ENCODE measurements at regions not wholly inside any gene's neighbourhood (a gene's known extent, or its start where the extent isn't known, plus 50 kb on each side); places are given as distances from the start of the nearest gene placed in this dataset.

DNA sequence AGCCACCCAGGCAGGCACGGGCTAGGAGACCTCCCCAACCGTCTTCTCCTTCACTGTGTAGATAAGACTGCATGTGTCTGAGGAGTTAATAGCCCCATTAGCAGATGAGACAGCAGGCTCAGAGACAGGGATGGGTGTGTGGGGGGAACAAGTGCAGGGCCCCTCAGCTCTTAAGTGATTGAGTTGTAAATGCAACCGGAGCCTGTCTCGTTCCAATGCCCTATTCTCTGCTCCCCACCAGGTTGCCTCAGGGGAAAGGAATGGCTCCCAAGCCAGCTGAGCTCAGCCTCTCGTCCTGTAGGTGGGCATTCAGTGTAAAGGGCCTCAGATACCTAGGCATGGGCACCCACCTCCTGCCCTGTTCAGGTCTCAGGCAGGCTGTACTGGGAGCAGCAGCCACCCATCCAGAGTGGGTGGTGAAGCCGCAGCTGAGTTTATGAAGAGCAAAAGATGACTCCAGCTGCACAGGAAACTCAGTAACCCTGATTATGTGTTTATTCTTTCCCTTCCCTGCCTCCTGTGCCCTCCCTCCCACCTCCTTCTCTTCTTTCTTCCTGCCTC lies 87.3 kb downstream of the PJA1 start:
- TF ChIP-seq, protein P1, sequence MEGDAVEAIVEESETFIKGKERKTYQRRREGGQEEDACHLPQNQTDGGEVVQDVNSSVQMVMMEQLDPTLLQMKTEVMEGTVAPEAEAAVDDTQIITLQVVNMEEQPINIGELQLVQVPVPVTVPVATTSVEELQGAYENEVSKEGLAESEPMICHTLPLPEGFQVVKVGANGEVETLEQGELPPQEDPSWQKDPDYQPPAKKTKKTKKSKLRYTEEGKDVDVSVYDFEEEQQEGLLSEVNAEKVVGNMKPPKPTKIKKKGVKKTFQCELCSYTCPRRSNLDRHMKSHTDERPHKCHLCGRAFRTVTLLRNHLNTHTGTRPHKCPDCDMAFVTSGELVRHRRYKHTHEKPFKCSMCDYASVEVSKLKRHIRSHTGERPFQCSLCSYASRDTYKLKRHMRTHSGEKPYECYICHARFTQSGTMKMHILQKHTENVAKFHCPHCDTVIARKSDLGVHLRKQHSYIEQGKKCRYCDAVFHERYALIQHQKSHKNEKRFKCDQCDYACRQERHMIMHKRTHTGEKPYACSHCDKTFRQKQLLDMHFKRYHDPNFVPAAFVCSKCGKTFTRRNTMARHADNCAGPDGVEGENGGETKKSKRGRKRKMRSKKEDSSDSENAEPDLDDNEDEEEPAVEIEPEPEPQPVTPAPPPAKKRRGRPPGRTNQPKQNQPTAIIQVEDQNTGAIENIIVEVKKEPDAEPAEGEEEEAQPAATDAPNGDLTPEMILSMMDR (conservative IDR thresholded peaks at IDR 0.05; ENCODE audit: low read depth, low read length) = no peak
- TF ChIP-seq RFX5 (IDR thresholded peaks at IDR 0.05; ENCODE audit: low read depth, low read length) (no peak), POLR2A (IDR thresholded peaks at IDR 0.05; ENCODE audit: low read depth, low read length) (no peak), FOS (IDR thresholded peaks at IDR 0.05; ENCODE audit: low read depth, low read length) (no peak), MAFK (IDR thresholded peaks at IDR 0.05; ENCODE audit: low read depth, low read length) (no peak), NFE2L2 (IDR thresholded peaks at IDR 0.05; ENCODE audit: low read depth, low read length) (no peak), SMC3 (IDR thresholded peaks at IDR 0.05; ENCODE audit: low read depth, low read length) (no peak), MAZ (IDR thresholded peaks at IDR 0.05; ENCODE audit: borderline replicate concordance, low read depth, low read length) (no peak)
- TF ChIP-seq, protein P2, sequence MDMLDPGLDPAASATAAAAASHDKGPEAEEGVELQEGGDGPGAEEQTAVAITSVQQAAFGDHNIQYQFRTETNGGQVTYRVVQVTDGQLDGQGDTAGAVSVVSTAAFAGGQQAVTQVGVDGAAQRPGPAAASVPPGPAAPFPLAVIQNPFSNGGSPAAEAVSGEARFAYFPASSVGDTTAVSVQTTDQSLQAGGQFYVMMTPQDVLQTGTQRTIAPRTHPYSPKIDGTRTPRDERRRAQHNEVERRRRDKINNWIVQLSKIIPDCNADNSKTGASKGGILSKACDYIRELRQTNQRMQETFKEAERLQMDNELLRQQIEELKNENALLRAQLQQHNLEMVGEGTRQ (IDR thresholded peaks at IDR 0.05; ENCODE audit: low read depth, low read length) = no peak

All from IMR-90 (cell line).